Stomach (tissue), 4 donors: ENCODE measurements at regions not wholly inside any gene's neighbourhood (a gene's known extent, or its start where the extent isn't known, plus 50 kb on each side); places are given as distances from the start of the nearest gene placed in this dataset.

Experiments used
- CTCF ChIP-seq, 7 experiments: fragments of 450-650 bp in 4 of 7; fragments of 200-600 bp in 3 of 7; sonication (generic) in 3 of 7; IDR thresholded peaks; one replicate each; pipeline ENCODE4 v1.5.1; 2016 to 2019; ENCODE audit warnings: antibody characterized with exemption in 7 of 7, control low read depth in 2 of 7, mild to moderate bottlenecking in 1 of 7
- POLR2A ChIP-seq, 4 donors: fragments of 450-650 bp; IDR thresholded peaks; one replicate each; pipeline ENCODE4 v1.6.1; 2016; ENCODE audit warnings: antibody characterized with exemption in 4 of 4, control low read depth in 2 of 4, mild to moderate bottlenecking in 1 of 4, moderate library complexity in 1 of 4

GRCh38 chr10:128325788-128326187 is 199.6 kb upstream of the MKI67 start:
- TF ChIP-seq POLR2A (IDR thresholded peaks at IDR 0.05) (no peak), CTCF (IDR thresholded peaks at IDR 0.05) (no peak)
